ENCODE measurements at regions not wholly inside any gene's neighbourhood (a gene's known extent, or its start where the extent isn't known, plus 50 kb on each side); places are given as distances from the start of the nearest gene placed in this dataset.

DNA sequence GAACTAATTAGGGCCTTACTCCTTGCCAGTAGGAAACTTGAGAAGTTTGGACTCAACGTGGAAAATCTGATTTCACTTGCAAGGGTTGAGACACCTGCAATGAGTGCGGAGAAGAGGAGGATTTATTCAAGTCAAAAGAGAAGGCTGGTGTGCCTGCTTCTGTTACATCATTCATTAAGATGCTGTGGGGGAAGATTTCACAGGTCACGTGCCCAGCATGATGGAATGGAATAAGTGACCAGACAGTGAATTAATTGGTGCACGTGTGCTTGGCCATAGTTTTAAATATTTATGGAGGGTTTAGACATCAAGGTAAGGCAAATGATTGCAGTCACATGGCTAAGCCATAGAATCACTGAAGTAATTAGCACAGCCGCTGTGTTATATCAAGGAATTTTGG lies 155.0 kb downstream of the C7orf25 start:
- no peak for DNase-seq

DNA sequence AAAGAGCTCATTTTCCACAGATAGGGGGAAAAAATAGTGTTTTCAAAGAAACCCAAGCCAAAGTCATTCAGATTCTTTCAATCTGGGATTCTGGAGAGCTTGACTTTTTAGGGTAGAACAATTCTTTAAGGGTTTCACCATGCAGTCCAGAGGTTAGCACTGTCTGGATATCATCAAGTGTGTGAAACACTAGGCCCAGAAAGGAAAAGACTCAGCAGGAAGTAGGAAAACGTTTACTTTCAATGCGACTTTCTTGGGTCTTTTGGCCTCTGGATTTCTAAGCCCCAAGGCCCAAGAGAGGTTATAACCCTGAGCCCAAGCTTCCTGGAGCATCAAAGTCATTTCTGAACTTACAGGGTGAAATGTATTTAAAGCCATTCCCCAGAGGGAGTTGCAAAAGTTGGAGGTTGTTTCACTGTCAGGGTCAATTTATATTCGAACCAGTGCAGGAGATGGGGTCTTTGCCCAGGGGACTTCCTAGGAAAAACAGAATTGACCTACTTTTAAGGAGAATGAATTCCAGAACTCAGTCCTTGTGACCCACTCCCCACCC lies 158.0 kb downstream of the C7orf25 start:
- no peak for DNase-seq

DNA sequence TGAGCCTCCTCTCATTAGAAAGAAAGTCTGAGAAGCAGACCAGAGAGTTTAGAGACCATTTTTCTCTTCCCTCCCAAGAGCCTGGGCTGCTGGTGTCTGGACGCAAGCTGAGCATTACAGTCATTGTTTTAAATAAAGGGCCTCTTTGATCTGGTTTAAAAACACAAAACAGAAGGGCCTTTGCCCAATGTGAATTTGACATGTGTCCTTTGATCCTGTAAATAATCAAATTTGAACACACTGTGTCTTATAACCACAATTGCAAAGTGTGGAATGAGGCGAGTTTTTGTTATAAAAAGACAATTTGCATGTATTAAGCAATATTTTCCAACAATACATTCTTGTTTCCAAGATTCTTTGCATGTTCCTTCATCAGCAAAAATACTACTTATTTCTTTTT lies 158.5 kb downstream of the C7orf25 start:
- no peak for DNase-seq

DNA sequence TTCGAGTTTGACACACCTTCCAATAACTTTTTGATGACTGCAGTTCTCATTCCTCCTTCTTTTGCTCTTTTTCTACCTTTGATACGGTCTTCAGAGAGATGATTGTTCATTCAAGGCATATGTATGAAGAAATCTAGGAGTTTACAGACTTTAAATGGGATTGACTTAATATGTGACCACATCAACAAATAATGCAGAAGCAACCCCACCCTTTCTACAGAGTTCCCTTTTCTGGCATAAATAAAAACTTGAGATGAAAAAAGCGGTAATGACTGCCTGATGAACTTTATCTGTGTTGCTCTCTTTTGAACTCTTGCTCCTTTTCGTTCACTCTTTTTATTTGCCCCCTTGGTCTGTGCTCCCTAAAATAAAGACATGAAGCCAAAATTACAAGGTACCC lies 161.7 kb downstream of the C7orf25 start:
- no peak for DNase-seq

DNA sequence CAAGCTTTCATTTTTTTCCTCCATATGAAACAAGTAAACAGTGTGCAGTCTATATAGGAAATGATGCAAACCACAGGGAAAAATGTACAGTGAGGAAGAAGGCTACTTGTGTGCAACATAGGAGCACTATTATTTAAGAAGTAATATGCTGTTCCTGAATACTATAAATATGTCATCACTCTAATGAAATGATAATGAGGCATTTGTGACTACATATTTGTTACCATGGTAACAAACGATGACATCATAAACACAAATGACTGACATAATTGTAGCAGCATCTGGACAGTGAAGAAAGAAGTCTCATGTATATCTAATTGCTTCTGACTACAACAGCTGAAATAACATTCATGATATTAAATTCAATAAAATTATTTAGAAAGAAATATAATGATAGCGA lies 164.8 kb downstream of the C7orf25 start:
- no peak for DNase-seq

DNA sequence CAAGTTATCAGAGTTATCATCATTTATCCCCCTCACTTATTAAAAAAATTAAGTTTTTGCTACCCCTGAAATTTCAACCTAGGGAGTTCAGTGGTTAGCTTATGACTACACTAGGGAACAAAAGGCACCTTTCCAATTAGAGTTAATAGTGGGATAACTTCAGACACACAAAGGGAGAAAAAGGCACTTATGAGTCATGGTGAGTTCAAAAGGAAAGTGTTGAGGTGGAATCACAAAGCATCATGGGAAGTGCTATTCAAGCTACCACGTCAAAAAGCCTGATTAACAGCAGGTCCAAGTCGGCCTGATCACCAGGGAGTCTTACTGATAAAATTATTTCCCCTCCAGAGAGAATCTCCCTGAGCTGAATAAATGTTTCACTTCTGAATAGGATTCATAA lies 165.7 kb downstream of the C7orf25 start:
- no peak for DNase-seq

DNA sequence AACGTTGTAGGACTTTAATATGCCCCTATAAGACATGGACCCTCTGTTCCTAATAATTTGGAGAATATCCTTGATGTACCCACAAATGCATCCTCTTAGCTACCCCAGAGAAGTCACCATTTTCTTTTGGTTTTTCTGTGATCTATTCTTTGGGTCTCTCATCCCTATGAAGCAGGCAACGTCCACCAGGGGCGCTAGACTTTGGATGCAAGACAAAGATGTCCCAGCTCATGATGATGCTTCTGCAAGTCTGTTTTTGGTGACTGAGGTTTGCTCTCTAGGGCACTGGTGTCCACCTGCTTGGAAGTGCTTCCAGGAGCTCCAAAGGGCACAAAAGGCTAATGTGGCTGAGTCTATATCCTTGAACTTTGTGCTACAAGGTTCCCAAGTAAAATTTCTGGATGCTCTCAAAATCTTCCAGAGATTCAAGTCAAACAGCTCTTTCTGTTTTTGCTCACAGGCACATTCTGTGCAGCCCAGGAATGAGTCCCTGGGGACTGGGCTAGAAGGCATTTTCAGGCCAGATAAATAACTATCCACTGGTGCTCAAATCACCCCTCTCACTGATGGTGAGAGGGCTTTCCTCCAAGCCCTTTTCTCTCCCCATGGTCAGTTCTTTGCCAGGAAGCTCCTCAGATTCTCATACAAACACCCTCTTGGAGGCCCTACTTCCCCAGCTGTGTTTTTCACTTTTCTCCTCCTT lies 166.4 kb downstream of the C7orf25 start:
- peak; percentile 57 for DNase-seq

DNA sequence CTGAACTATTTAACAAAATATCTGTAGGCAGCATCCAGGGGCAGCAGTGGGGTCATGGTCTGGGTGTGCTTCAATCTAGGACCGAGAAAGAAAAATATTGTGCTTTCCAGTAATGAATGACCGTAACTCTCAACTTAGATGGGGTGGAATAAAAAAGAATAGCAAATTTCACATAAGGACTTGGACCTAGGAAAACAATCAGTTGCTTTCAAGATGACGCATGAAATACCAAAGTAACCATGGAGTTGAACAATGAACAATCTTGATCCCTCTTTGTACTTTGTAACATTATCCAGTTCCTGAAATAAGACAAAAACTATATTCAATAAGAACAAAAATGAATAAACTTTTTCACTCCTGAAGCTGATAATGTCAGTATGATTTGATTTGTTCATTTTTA lies 167.1 kb downstream of the C7orf25 start:
- no peak for DNase-seq

DNA sequence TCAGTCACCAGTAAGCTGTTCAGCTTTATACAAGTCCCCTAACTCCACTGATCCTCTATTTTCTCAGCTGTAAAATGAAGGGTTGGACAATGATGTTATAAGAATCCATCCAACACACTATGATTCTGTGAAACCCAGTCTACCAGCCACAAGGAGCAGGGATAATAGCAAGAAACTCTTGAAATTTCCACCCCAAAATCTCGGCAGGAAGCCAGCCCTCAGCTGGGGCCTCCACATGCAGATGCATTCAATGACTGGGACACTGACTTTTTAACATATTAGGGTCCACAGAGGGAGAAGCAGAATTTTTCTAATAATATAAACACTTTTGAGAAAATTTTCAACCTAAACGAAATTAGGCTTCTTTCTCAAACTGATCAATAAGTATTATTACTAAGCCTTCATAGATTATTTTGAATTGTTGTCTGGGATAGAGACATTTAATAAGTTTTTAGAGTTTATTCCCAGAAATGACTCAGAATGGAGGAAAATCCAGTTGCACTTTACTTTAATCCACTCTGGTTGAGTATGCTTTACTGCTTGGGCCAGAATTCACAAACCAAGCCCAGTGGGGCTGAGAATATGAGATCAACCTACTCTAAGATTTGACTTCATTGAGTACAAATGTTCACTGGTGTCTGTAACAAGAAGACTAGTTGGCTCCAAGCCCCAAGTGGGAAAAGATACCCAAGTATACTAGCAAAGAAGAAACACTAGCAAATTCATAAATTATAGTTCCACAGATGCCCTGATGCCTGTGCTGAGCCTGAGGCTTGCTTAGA lies 168.6 kb downstream of the C7orf25 start:
- DNase-seq: peak; percentile 64

DNA sequence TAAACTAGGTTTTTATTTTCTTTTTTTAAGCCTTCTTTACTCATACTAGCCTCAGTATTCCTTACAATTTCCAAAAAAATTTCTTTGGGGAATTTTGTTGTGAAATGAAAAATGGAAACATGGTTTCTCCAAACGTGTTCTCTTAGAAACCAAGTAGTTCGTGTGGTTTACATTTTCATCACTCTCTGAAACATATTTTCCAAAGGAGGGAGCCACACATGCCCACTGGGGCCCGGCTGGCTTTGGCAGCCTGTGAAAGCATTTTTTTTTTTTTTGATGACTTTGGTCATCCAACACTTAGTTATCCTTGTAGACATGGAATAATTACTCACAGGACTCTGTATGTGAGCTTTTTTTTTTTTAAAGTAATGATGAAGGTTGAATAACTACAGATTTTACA lies 169.6 kb downstream of the C7orf25 start:
- no peak for DNase-seq

DNA sequence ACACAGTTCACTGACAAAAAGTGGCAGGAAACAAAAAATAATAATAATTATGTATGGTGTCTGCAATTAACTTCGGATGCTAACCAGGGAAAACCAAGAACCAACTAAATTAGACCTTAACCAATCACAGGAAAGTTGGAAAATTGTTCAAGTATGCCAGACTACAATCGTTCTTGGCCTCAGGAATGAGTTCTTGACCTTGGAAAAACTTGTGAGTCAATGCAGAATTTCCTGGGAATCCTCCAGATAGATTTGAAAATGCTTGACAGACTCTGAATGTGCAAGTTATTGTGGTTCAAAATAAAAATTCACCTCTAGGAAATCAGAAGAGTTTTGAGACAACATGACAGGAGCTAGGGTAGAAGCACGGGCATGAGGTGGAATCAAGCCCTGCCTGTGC lies 171.5 kb downstream of the C7orf25 start:
- no peak for DNase-seq

DNA sequence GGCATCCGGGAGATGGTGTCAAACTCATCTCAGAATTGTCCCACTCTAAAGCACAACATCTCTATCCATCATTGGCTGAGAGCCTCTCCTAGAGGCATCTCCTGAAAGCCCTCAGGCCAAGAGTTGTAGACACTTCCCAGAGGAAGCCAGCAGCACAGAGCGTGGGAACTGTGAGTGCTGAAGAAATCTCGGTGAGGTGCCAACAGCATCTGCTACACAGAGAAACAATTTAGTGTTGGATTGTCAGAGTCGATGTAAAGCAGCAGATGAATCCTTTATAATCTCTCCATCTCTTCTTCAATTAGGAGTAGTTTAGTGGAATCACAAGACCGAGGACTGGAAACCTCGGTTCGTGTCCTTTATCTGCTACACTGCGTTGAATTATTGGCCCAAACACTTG lies 172.2 kb downstream of the C7orf25 start:
- DNase-seq: peak; percentile 59

DNA sequence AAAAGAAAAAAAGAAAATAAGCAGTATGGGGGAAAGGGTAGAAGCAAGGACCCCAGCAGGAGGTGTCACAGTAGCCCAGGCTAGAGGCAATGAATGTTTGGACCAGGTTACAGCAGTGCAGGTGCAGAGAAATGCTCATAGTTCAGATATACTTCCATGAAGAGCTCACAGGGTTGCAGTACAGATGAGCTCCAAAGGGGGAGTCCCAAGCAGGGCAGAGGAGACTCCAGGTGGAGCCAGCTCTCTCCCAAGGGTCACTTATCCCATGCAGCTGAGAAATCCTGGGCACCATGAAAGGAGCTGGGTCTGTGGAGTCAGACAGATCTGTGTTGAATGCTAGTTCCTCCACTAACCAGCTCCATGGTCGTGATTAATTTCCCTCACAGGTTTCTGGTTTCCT lies 174.9 kb downstream of the C7orf25 start:
- no peak for DNase-seq

DNA sequence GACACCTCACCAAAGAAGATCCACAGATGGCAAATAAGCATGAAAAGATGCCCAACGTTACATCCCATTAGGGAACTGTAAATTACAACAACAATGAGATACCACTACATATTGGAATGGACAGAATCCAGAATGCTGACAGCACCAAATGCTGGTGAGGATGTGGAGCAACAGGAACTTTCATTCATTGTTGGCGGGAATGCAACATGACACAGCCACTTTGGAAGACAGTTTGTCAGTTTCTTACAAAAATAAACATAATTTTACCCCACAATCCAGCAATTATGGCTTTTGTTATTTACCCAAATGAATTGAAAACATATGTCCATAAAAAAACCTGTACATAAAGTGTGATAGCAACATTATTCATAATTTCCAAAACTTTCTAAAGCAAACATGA lies 176.8 kb downstream of the C7orf25 start:
- DNase-seq: no peak

DNA sequence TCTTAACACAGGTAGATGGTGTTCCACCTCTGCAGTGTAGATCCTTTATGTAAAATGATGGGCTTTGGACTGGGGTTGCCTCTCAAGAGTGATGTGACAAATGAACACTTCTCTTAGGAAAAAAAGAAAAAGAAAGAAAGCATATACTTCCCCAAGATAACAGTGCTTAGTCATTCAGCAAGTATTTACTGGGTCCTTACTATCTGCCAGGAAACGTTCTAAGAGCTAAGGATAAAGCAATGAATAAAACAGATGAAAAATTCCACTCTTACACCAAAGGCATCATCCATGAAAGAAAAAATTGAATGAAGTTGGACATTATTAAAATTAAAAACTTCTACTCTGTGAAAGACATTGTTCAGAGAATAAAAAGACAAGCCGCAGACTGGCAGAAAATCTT lies 177.3 kb downstream of the C7orf25 start:
- no peak for DNase-seq

DNA sequence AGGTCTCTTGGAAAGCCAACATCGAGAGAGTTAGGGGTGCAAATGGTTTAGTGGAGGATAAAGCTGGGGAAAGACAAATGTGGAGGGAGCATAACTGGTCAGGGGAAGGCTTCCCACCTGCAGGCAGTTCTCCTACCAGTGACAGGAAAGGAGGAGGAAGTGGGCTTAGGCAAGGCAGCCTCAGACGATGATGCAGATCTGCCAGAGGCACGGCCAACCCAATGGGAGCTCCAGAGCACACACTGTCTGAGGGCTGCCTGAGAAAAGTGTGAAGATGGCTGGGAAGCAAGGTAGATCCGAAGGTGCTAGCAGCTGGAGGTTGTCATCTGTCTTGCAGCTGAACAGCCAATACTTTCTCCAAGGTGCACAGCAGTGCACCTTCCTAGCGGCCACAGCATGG lies 178.8 kb downstream of the C7orf25 start:
- no peak for DNase-seq

DNA sequence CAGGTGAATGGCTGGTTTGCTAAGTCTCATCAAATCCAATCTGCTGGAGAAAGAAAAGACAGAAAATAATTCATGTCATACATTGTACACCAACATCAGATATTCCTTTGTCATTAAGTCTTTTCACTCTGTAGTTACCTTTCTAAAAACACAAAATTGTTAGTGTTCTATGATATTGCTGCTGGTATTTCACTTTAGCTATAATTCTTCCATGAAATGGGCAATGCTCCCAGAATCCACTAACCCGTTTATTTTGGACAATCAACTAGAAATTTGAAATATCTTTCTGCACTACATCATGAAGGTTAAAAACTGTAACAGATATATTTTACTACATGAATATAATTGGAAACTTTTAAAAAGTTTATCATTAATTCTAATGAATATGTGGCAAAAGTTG lies 181.3 kb downstream of the C7orf25 start:
- no peak for DNase-seq

DNA sequence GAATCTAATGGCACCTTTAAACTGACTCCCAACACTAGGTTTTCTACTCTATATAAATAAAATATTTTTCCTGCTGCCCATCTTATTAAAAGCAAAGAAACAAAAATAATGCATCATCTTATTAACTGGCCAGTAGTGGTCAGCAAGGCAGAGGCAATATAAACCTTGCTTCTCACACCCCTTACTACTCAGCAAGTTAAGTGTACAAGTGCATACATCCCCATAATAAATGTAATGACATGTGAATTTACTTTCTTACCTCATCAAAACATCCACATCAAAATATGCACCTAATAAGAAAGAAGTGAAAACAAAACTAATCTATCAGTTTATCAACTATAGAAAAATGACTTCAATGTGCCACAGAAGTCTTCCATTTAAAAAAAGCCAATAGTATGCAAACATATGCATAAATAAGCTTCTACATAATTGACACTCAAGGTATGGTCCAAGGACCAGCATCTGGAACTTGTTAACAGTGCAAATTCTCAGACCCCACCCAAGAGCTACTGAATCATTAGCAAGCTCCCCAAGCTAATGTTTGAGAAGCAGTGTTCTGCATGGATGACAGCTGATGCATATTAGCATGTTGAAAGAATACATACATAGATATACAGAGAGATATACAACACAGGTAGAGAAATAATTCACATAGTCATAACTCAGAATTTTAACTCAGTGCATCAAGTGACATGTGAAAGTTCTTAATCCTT lies 182.7 kb downstream of the C7orf25 start:
- no peak for DNase-seq

DNA sequence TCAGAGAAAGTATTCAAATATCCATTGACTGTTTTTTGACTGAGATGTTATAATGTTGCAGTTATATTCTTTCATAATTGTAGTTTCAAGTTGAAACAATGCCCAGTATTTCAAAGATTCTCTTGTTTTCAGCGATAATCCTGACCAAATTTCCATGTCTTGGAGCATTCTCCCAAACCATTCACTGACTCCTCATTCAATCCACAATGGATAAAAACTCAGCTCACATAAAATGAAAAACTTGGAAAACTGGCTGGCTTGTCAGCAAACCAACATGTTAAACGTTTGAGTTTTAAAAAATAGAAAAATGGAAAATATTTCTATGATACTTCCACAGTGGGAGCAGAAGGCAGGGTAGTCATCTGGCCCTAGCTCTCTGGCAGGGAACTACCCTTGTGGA lies 184.4 kb downstream of the C7orf25 start:
- DNase-seq: no peak

DNA sequence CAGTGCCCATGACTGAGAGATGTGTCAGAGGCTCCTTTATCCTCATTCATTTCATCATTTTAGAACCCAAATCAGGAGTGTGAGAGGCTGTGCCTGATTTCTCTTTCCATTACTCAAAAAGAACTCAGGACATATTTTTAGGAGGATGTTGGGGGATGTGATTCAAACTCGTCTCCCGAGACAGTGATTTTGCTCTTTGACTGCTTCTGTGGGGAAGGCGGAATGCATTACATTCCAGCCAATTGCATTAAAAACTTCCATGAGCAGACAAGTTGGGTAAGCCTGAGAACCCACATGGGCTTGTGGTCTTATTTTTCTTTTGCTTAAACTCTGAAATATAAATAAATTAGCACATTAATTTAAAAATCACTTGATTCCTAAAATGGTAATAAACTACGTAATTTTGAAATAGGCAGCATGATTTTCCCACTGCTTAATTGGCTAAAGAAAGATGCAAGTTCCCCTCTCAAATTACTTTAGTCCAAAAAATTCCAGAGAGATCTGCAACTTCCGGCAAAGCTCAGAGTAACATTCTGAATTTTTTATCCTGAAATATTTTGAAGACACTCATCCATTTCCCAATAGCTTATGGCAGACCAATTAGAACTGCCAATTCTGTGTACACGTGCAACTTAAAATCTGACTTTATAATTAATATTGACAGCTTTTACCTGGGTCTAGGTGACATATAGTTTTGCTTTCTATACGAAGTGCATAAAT lies 185.6 kb downstream of the C7orf25 start:
- no peak for DNase-seq

DNA sequence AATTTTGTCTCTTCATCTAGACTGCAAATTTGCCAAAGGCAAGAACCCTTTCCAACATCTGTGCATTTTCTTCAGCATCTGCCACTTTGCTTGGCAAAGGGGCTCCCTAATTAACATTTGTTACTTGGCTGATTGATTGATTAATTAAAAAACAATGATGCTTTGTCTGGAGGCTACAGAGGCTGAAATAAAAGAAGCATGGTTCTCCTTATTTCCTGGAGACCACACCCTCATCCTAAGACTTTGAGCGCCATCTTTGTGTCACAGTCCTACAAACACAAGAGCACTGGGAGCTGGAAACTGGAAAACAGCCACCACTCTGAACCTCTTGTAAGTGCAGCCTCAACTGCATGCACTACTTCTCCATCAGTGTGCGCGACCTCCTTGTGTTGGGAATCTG lies 189.2 kb downstream of the C7orf25 start:
- no peak for DNase-seq

DNA sequence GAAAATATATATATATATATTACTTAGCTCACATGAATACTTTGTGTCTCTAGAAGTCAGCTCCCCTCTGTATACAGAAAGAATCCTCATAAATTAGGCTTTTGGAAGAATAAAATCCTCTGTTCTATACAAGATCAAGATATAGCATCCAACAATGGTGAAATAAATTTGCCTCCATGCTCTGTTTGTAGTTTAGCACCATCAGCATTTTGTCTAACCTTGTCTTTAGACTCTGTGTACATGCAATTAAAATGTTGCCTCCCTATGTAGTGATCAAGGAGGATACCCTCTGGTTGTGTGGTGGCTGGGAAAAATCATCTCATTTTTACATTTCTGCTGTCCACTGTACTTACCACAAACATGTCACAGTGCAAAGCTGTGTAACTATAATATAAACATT lies 189.7 kb downstream of the C7orf25 start:
- no peak for DNase-seq
